Endometrium (tissue), 2 donors: ENCODE measurements at regions not wholly inside any gene's neighbourhood (a gene's known extent, or its start where the extent isn't known, plus 50 kb on each side); places are given as distances from the start of the nearest gene placed in this dataset.
"Not testable (repeated sequence)": the region's sequence is repeated elsewhere in the genome, so short reads cannot be mapped to it uniquely, and the experiment has no call there.

ENCODE experiments used
- FAIRE-seq: peaks from 2 replicates; lab custom pipeline; 2012; peaks lifted over from hg19 to GRCh38; lab: Jason Lieb, UNC
- donor health status: control.
- donor health status: control.

DNA sequence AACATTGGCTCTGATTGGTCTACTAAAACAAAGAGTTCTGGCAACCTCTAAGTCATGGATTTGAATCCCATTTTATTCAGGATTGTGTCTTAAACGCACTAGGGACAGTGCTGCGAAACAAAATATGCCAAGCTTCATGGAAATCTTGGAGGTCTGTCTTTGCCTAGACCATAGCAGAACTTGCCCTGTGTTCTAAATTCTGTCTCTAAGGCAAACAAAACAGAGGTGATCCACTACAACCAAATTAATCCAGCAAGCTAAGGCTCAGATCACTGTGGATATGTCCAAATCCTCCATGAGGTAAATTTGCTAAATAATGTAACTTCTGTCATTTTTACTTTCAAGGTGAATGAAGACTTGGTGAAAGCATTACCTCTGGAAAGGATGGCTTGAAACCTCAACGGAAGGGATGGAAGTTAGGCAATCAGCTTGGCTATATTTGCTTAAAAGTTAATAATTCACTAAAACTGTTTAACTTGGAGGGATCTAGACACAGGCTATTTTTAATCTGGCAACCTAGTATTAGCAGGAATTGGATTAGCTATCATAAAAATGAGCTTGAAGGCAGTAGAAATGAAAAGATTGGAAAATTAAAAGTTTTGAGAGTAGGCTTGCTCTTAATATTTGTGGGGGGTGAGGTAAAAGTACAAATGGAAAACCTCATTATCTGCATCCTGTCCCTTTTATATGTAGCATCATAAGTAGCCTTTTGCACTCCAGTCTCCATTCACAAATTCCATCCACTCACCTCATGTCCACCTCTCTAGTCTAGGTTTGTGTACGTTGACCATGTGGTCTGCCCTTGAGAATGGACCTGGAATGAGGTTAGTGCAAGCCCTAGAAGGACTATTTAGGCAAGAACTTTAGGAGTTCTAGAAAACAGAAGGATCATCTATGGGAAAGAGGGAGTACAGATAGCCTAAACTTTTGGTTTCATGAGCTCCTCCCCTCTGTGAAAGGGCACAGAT is 176.2 kb downstream of the SMC2 start:
- FAIRE-seq, result no peak

DNA sequence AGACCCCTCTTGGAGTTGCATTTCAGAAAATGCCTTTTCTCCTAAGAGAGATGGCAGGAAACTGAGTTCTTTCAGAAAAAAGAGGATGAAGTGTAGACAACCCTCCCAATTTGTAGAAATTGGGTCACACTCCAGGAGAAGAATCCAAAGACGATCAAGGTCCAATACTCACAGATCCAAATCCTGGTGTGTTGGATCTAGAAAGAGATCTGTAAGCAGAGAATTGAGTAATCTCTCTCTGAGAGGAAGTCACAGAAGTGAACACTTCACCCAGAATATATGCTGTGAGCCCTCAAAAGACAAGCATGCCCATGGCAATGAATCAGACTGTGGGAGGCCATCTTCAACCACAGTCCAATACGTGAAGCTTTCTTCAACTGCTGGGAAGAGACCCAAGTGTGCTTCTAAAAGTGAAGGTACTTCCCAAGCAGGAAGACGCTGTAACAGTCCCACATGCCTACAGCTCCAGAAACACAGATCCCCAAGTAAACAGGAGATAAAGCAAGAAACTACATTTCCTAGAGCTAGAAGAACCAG is 182.7 kb downstream of the SMC2 start:
- FAIRE-seq, result no peak

DNA sequence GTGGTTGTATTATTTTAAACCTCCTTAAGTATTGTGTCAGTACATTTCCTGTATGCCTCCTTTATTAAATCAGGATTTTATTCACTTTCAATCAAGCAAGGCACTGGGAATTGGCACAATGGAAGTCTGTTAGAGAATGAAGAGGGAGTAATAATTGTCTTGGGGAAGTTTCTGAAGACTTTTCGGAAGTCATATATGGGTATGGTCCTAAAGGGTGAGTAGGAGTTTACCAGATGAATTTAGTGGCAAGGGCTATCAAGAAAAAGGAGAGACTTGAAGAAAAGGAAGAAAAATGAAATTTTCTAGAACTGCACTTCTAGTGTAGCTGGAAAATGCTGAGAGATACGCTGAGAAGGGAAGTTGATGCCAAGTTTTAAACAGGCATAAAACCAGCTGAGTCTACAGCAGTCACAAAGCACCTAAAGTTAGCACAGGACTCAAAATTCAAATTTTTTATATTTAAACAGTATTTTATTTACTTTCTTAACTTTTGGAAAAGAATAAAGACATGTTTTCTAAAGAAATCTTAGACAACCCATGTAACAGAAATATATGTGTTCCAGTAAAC is 184.9 kb downstream of the SMC2 start:
- FAIRE-seq, result no peak

DNA sequence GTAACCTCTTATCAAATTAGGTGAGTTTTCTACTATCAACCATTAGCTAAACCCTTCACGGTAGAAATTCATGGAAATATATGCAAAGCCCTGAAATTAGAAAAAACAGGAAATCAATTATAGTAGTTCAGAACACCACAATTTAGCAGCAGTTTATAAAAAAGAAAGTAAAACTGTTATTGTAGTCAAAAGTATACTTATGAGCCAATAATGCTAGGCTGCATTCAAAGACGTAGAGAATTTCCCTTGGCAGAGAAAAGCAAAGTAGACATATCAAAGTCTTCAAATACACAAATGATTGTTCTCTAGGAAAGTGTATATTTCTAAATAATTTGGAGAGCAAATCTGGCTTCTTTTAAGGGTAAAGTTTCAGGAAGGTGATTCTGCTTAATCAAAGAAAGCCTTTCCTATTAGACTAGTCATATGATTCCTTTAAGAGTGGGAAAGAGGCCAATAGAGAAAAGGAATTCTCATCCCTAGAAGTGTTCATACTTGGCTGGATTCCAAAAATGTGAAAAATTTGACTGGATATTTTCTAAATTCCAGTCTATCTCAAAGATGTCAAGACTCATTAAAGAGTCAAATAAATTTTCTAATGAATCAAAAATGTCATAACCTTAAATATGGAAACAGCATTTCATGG is 185.5 kb downstream of the SMC2 start:
- FAIRE-seq, result peak; percentile 45

DNA sequence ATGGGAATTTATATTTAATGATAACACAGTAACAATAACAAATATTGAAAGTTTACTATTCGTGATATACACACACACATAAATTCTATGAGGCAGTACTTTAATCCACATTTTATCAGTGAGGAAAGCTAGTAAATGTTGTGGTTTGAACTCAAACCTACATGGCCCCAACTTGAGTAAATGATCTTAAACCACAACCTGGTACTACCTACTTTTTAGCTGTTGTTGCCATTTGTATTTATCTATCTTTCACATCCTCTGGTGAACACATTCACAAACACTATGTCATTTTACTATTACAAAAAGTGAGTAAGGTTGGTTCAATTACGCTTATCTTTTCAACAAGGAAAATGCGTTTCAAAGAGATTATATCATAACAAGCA is 186.1 kb downstream of the SMC2 start:
- no peak for FAIRE-seq

DNA sequence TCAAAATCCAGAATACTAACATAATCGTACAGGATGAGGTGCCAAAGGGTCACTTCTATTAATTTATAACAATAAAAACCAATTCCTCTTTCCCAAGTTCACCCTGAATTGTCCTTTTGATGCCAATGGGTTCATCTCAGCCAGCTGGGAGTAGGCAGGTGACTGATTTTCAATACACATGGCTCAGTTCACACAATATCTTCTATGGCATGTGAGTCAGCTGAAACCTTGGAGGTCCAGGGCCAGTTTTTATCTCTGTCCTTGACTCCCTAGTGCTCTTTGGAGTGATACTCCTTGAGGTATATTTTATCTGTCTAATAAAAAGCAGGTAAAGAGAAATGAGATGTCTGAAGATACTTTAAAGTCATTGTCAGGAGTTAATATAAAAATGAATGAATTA is 186.6 kb downstream of the SMC2 start:
- FAIRE-seq, result no peak

DNA sequence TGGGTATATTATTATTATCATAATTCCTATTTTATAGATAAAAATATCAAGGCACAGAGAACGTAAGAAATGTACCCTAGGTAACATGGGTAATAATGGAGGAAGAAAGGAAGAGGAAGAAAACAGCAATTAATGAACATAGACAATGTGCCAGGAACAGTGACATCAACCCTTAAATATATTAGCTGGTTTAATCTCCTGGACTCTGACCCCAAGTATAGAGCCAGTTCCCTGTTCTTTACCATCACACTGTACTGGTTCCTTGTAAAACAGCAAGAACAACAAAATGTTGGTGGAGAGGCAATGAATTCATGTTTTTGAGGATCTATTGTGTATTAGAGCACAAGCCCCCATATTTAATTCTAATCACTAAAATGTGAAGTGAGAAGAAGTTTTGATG is 192.1 kb downstream of the SMC2 start:
- FAIRE-seq, result no peak

DNA sequence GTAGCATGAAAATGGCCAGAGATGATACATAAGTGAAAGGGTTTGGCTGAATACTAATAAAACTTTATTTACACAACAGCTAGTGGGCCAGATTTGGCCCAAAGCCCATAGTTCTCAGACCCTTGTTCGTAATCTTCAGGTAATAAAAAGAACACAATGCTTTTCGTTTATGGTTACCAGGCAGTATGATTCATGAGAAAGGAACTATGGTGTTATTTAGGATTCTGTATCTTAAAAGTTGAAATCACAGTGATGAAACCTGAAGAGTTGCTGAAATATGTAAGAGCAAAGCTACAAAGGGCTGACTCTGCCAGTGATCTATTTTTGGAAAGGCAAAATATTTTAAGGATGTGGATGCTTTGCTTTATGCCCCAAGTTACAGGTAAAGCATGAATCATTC is 192.7 kb downstream of the SMC2 start:
- no peak for FAIRE-seq

DNA sequence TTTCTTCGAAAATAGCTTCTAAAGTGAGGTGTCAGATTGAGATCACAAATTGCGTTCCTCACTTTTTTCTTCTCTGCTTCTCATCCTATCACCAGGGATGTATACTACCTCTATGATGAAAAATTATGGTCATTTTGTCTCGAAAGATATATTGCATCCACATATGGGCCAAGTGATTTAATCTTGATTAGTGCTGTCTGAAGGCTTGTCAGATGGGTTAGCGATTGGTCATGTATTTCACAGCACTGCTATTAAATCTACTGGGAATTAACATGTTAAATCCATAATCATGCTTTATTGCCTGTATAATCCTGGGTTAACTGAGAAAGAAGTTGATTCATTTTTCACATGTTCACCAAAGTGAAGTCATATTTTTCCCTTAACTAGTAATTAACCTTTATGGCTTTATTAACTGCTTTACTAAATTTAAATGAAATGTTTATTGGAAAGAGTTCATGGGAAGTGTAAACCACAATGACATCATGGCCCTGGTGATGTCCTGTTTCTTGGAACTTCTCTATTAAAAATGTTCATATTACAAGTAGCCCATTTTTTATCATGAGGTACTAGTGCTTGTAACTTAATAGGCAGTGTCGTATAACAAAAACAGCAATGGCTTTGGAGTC is 193.3 kb downstream of the SMC2 start:
- peak; percentile 87 for FAIRE-seq

DNA sequence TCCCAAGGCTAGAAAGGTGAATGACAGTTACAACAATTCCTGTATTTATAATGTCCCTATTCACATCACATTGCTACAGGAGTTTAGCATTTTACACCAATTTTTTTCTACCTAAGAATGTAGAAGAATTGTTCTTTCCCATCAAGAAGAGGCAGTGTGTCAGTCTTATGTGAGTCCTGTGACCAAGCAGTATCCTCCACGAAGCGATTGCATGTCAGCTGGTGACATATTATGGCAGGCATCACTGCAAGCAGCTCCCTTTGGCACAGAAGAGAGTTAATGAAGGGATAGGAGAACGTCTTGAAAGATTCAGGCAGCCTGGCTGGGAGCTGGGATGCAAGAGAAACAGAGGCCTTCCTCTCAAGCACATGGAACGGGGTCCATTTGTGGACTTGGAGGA is 199.8 kb downstream of the SMC2 start:
- FAIRE-seq, result no peak

DNA sequence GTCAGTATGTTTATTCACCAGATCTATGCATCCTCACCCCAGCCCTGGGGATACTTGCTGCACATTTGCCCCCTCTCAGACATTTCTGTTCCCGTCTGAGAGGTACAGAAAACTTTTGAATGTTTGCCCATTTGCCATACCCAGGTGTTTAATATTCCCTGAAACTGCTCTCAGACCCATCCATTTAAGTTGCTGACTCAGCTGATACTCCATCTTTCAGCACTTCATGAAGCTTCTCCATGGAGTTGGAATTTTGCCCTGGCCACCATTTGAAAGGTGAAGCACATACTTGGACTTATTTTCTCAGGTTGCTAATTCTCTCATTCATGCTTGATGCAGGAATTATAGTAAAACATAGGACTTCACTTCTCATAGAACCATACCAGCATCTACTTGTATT is 203.9 kb upstream of the OR13F1 start:
- no peak for FAIRE-seq

DNA sequence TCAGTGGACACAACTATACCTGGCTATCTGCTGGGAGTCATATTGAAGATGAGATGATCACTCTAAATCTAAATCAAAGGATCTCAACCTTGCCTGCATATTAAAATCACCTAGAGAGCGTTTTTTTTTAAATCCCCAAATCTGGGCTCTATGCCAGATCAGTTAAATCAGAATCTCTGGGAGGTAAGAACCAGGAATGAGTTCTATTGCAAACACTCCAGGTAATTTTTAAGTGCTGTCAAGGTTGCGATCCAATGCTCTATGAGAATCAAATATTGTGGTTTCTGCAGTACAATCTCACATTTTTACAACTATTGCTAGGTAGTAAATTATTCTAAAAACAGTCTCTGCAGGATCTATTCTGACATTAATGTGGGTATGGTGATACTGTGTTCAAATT is 202.3 kb upstream of the OR13F1 start:
- FAIRE-seq, result no peak

DNA sequence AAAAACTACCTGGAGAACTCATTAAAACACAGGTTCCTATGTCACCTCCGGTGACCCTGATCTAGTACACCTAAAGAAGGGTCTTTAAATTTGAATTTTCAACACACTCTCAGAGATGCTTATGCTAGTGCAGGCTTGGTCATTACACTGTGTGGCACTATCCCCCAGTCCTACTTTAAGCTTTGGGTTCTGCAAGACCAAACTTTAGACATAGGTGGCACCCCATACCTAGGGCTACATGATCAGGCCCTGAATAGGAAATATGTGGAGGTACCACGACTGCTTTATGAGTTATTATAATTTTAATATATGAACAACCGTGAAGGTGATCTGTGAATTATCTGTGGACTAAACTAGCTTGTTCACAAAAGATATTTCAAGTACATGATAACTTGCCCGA is 201.3 kb upstream of the OR13F1 start:
- no peak for FAIRE-seq

DNA sequence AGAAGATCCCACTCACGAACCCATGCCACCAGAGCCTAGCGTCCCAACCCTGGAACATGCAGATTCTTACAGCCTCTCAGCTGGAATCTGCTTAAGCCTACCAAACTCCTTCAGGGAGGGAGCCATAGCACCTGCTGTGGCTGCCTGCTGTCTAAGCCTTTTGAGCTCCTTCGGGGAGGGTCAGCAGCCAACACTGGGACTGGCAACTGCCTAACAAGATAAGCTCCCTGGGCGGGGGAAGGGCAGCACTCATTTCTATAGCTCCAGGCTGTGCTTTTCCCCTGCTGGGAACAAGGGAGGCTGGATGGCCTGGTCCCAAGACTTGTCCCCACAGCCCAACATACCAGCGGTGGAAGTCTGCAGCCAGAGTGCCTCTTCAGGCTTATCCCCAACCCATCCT is 199.1 kb upstream of the OR13F1 start:
- FAIRE-seq, result no peak

DNA sequence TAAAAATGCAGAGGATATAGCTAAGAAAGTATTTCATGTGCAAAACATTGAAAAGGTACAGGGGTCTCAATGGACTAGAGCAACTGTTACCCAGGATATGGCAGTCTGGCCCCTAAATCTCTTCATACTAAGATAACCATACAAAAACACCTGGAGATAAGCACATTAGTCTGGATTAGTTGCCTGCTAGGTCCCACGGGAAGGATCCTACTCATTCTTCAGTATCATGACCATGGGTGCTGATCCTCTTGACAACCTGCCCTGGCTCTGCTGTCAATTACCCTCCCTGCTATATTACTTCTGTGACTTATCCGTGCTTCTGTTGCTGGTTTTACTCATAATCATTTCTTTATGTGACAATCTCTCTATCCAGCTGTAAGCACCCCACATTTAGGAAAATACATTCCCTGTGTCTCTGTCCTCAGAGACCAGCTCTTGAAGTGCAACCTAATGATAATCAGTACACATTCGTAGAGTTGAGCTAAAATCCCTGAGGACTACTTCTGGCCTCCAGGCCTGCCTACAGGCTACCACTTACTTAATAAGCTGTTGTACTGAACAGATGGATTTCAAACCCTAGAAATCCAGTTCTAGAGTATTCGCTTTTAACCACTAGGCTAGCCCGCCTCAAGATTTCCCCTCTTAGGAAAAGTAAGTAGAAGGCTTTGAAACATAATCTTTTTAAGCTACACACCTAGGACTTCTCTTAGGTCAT is 190.5 kb upstream of the OR13F1 start:
- no peak for FAIRE-seq

DNA sequence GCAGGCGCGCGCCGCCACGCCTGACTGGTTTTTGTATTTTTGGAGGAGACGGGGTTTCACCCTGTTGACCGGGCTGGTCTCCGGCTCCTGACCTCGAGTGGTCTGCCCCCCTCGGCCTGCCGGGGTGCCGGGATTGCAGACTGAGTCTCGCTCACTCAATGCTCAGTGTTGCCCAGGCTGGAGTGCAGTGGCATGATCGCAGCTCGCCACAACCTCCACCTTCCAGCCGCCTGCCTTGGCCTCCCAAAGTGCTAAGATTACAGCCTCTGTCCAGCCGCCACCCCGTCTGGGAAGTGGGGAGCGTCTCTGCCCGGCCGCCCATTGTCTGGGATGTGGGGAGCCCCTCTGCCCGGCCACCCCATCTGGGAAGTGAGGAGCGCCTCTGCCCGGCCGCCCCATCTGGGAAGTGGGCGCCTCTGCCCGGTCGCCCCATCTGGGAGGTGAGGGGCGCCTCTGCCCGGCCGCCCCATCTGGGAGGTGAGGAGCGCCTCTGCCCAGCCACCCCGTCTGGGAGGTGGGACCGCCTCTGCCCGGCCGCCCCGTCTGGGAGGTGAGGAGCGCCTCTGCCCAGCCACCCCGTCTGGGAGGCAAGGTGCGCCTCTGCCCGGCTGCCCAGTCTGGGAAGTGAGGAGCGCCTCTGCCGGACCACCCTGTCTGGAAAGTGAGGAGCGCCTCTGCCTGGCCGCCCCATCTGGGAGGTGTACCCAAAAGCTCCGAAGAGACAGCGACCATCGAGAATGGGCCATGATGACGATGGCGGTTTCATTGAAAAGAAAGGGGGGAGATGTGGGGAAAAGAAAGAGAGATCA is 187.7 kb upstream of the OR13F1 start:
- not testable (repeated sequence) for FAIRE-seq

DNA sequence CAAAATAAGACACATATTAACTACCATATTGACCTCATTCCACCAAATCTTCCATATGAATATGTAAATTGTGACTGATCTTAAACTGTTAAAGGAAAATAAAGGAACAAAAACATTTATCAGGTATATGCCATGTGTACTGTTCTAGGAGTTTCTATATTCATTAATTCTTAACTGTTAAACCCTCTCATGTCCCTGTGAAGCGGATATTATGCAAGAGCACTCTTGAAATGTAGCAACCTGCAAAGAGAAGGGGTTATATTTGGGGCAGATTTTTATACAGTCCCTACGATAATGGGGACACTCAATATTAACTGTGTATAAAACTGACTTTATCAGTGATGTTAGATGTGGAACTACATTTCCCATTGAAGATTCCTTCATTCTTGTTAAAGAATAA is 184.9 kb upstream of the OR13F1 start:
- FAIRE-seq, result no peak

DNA sequence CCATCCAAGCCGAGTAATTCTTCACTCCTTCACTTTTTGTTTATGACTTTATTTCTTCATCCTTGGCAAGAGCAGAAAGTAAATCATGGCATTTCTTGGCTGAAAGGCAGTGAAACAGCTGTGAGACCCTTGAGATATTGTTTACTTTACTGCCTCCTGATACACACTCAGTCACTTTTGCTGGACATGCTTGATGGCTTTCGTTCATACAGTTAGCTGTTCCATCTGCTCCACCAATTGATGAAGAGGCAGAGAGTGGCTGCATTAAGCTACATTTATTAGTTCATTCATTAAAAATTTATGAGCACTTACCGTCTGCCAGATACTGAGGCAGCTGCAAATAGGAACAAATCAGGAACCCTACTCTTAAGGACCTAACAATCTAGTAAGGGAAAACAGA is 184.4 kb upstream of the OR13F1 start:
- no peak for FAIRE-seq

DNA sequence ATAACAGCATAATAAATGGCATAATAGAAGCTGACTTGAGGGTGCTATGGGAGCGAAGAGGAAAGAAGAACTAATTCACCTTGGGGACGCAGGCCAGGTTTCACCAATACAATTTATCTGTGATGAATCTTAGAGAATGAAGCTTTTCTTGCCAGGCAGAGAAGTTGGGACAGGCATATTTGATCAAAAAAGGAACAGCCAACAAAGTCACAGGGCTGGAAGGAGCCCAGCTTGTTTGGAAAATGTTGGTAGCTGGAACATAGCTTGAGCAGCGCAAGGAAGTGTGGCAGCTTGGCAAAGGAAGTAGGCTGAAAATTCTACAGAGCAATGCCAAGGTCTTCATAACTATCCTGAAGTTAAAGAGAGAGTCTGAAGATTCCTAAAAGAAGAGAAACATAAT is 181.5 kb upstream of the OR13F1 start:
- FAIRE-seq, result no peak

DNA sequence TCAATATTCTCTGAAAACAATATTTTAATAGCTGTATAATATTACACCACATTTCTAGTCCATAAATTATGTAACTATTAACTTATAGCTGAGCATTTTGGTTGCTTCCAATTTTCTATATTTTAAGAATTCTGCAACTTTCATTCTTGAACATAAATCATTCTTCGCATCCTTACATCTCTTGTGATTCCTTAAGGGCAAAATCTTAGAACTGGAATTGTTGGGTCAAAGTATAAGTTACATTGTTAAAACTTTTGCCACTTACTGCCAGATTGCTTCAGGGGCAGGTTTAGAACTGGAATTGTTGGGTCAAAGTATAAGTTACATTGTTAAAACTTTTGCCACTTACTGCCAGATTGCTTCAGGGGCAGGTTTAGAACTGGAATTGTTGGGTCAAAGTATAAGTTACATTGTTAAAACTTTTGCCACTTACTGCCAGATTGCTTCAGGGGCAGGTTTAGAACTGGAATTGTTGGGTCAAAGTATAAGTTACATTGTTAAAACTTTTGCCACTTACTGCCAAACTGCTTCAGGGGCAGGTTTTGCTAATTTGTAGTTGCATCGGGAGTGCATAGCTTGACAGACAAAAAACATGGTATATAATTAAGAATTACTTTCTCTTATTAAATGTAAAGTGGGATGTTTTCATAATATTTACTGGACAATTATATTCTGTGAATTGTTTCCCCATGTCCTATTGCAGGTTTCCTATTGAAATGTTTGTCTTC is 179.9 kb upstream of the OR13F1 start:
- FAIRE-seq, result peak; percentile 98
